ENCODE measurements at regions not wholly inside any gene's neighbourhood (a gene's known extent, or its start where the extent isn't known, plus 50 kb on each side); places are given as distances from the start of the nearest gene placed in this dataset.

- TF ChIP-seq EZH2 (IDR thresholded peaks at IDR 0.05; ENCODE audit: borderline replicate concordance, low read depth, low read length, severe bottlenecking) (no peak), CTCF (IDR thresholded peaks at IDR 0.05; ENCODE audit: borderline replicate concordance, extremely low read depth, low read length, poor library complexity, severe bottlenecking) (no peak)
Measured at GRCh38 chr5:17694914-17695313, 60.7 kb downstream of the TAF11L14 start.

Measured in DND-41 (cell line).